OCI-LY7 (cell line): ENCODE measurements at regions not wholly inside any gene's neighbourhood (a gene's known extent, or its start where the extent isn't known, plus 50 kb on each side); places are given as distances from the start of the nearest gene placed in this dataset.

Experiments used
- BruUV-seq: library from RNA; stranded (reverse); fragments of 400-500 nt; replicated peaks from 2 replicates; lab custom pipeline; 2021; lab: Mats Ljungman, UMichigan
- CTCF ChIA-PET: fragments of 300-600 bp; sonication (Branson Sonifier 250); formaldehyde crosslinking; loops from one replicate; lab custom pipeline; 2022; ENCODE audit warnings: antibody characterized with exemption; ENCODE audit not compliant: unreplicated experiment; lab: Charles Lee
- POLR2A ChIA-PET: fragments of 300-600 bp; sonication (Branson Sonifier 250); formaldehyde crosslinking; loops from one replicate; lab custom pipeline; 2022; ENCODE audit warnings: antibody characterized with exemption; lab: Charles Lee
- DNase-seq: peaks from one replicate; pipeline ENCODE4 v3.0.0-alpha.2; 2015; ENCODE audit warnings: low spot score
- H2AFZ ChIP-seq: fragments of 200-600 bp; sonication (generic), shearing (Covaris generic); 2 replicates; pipeline ENCODE4 v1.6.1; 2014; ENCODE audit warnings: mild to moderate bottlenecking, antibody characterized with exemption, low read length, moderate library complexity
- H3K27ac ChIP-seq: fragments of 200-600 bp; sonication (generic); 2 replicates; pipeline ENCODE4 v1.5.1; 2014; ENCODE audit warnings: mixed run types, low read depth, mild to moderate bottlenecking, moderate library complexity, low read length, inconsistent platforms; ENCODE audit not compliant: poor library complexity, severe bottlenecking
- H3K36me3 ChIP-seq: fragments of 200-600 bp; sonication (generic); 2 replicates; pipeline ENCODE4 v1.6.1; 2014; ENCODE audit warnings: mild to moderate bottlenecking, antibody characterized with exemption, low read length, moderate library complexity, mixed read lengths; ENCODE audit not compliant: insufficient read depth
- H3K4me1 ChIP-seq: fragments of 200-600 bp; sonication (generic); 2 replicates; pipeline ENCODE4 v1.5.1; 2014; ENCODE audit warnings: mild to moderate bottlenecking, low read length; ENCODE audit not compliant: insufficient read depth, poor library complexity, severe bottlenecking
- H3K4me2 ChIP-seq: fragments of 200-600 bp; sonication (generic); 2 replicates; pipeline ENCODE4 v1.6.1; 2014; ENCODE audit warnings: mild to moderate bottlenecking, low read length
- H3K4me3 ChIP-seq: fragments of 200-600 bp; sonication (generic); 2 replicates; pipeline ENCODE4 v1.5.1; 2014; ENCODE audit warnings: mild to moderate bottlenecking, low read depth, low read length; ENCODE audit not compliant: poor library complexity, severe bottlenecking
- H3K79me2 ChIP-seq: fragments of 200-600 bp; sonication (generic); 2 replicates; pipeline ENCODE4 v1.6.1; 2016; ENCODE audit warnings: low read depth, mild to moderate bottlenecking, low read length, moderate library complexity, mixed read lengths; ENCODE audit not compliant: insufficient read depth
- H3K9me2 ChIP-seq: fragments of 200-600 bp; sonication (generic); 2 replicates; pipeline ENCODE4 v1.6.1; 2016; ENCODE audit warnings: mild to moderate bottlenecking, low read length, mixed read lengths; ENCODE audit not compliant: insufficient read depth
- H3K9me3 ChIP-seq: fragments of 200-600 bp; sonication (generic); 2 replicates; pipeline ENCODE4 v1.6.1; 2014; ENCODE audit warnings: mild to moderate bottlenecking, mixed run types, low read length, mixed read lengths
- H4K20me1 ChIP-seq: fragments of 200-600 bp; sonication (generic); 2 replicates; pipeline ENCODE4 v1.6.1; 2014; ENCODE audit warnings: mild to moderate bottlenecking, antibody characterized with exemption, low read length, moderate library complexity, mixed read lengths; ENCODE audit not compliant: insufficient read depth
- CTCF ChIP-seq: fragments of 200-600 bp; sonication (generic); conservative IDR thresholded peaks from 2 replicates; pipeline ENCODE4 v1.5.1; 2014; ENCODE audit warnings: mild to moderate bottlenecking, antibody characterized with exemption, low read length, moderate library complexity, mixed read lengths
- EZH2phosphoT487 ChIP-seq: fragments of 200-600 bp; sonication (generic); IDR thresholded peaks from 2 replicates; pipeline ENCODE4 v1.6.1; 2018; ENCODE audit warnings: low read depth, borderline replicate concordance, mild to moderate bottlenecking, mixed run types, antibody characterized with exemption, low read length, moderate library complexity, mixed read lengths
- intact Hi-C: fragments of 100-400 bp; cut with micrococcal nuclease; formaldehyde crosslinking; loops from one replicate; pipeline ENCODE4 v1.10.0; 2022; ENCODE audit not compliant: unreplicated experiment

GRCh38 chr18:25862881-25863600 is 227.4 kb downstream of the SS18 start:
- Histone ChIP-seq H2AFZ (no peak overlapping the region), H3K9me3 (no peaks in the 10 kb centered on the region; the same call in 1 of the 2 replicates), H3K4me1 (peaks cover 35% of the 10 kb centered on the region), H3K9me2 (no peaks in the 10 kb centered on the region), H3K27ac (no peak overlapping the region), H3K36me3 (no peaks in the 10 kb centered on the region), H3K4me2 (no peak overlapping the region), H4K20me1 (no peaks in the 10 kb centered on the region), H3K79me2 (no peaks in the 10 kb centered on the region), H3K4me3 (no peak overlapping the region)
- CTCF ChIA-PET = no interaction called here
- TF ChIP-seq EZH2phosphoT487 (no peak), CTCF (no peak)
- BruUV-seq = no TSS peak
- POLR2A ChIA-PET = interaction anchor here (0.8 to 1.1 kb wide), 2 partner anchors 14 to 27 kb away, joined by 3 read pairs; no protein-coding TSS in a partner anchor
- intact Hi-C loops = no loop called here
- no peak for DNase-seq

- no peaks in the 10 kb centered on the region for H3K36me3 ChIP-seq
These were observed 236.6 kb downstream of the SS18 start for GRCh38 chr18:25853691-25854433.

More at GRCh38 chr18:25853691-25854433, 236.6 kb downstream of the SS18 start:
- H3K4me3 ChIP-seq = no peak overlapping the region
- no peaks in the 10 kb centered on the region for H3K9me3 ChIP-seq
- no peaks in the 10 kb centered on the region for H4K20me1 ChIP-seq
- H2AFZ ChIP-seq = no peak overlapping the region
- no peaks in the 10 kb centered on the region for H3K79me2 ChIP-seq
- DNase-seq = no peak
- POLR2A ChIA-PET = interaction anchor here (0.6 to 1.7 kb wide), 3 partner anchors 28 to 90 kb away, joined by 3 to 5 read pairs (median 4); no protein-coding TSS in a partner anchor
- H3K4me2 ChIP-seq = no peak overlapping the region
- no peaks in the 10 kb centered on the region for H3K4me1 ChIP-seq
- TF ChIP-seq EZH2phosphoT487 (no peak), CTCF (no peak)
- intact Hi-C loops = no loop called here
- no TSS peak for BruUV-seq
- CTCF ChIA-PET = no interaction called here
- H3K27ac ChIP-seq = no peak overlapping the region
- no peaks in the 10 kb centered on the region for H3K9me2 ChIP-seq
